ENCODE measurements at regions not wholly inside any gene's neighbourhood (a gene's known extent, or its start where the extent isn't known, plus 50 kb on each side); places are given as distances from the start of the nearest gene placed in this dataset.

DNA sequence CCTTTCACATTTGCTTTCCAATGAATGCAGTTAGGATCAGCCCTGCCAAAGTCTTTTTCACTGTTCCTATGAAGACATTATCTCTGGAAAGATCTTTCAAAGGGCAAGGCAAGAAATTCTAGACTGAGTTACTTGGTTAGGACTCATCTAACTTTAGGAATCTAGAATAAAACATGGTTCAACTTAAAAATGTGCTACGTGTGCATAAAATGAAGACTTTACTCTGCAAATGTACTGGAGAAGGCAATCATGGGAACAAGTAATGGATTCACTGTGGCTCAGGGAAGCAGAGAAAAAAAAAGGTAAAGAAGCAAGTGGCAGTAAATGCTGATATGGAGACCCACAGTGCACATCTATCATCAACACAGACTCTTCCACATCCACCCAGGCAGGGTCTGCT lies 297.4 kb downstream of the HNRNPD start:
- ATAC-seq (replicated peaks in 1 of 4) (no peak), DNase-seq (no peak)
- POLR2A ChIA-PET = no interaction called here
- Mint-ChIP-seq H3K27me3 (peaks cover under 1 to 8% of the 10 kb centered on the region in 2 donors), H3K9me3 (no peaks in the 10 kb centered on the region), H3K4me3 (no peak overlapping the region), H3K4me1 (no peaks in the 10 kb centered on the region), H3K27ac (no peak overlapping the region), H3K36me3 (no peaks in the 10 kb centered on the region)
- H3K36me3 ChIP-seq (ENCODE audit: control insufficient read depth in 2 of 2, extremely low read depth in 1 of 2, insufficient read depth in 1 of 2, low read length in 1 of 2) = no peaks in the 10 kb centered on the region
- H3K9me3 ChIP-seq = no peaks in the 10 kb centered on the region
- H3K4me1 ChIP-seq (ENCODE audit: control insufficient read depth in 1 of 2, extremely low read depth in 1 of 2, insufficient read depth in 2 of 2, low read length in 2 of 2) = no peaks in the 10 kb centered on the region
- H3K27me3 ChIP-seq (replicated peaks in 1 of 2; ENCODE audit: control insufficient read depth in 2 of 2, extremely low read depth in 1 of 2, insufficient read depth in 2 of 2, low read length in 1 of 2) = peaks cover 0 to 5% of the 10 kb centered on the region in 2 experiments
- no CpG with 5 or more reads among the region's 1 CpG for WGBS (ENCODE audit: insufficient coverage)
- no peak overlapping the region for H3K4me3 ChIP-seq (ENCODE audit: control insufficient read depth in 1 of 2, extremely low read depth in 1 of 2, low read length in 1 of 2)
- CTCF ChIA-PET = no interaction called here
- no peak overlapping the region for H3K27ac ChIP-seq (ENCODE audit: low read length)

DNA sequence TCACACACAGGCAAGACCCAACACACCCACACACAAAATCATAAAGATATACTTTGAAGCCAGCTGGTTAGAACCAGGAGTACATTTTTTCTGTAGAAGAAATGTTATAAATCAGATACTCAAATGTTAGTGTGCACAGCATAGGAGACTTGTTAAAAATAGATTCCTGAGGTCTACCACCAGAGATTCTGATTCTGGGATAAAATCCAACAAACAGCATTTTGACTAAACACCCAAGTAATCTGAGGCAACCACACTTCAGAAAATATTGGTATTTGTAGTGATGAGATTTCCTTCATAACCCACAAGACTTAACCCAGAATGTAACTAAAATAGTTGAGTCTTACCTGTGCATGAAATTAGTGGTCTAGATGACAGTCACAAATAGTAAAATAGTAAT lies 301.8 kb downstream of the HNRNPD start:
- Mint-ChIP-seq H3K36me3 (no peaks in the 10 kb centered on the region), H3K27me3 (peaks cover 0 to 11% of the 10 kb centered on the region in 2 donors), H3K4me1 (no peaks in the 10 kb centered on the region), H3K27ac (no peak overlapping the region), H3K9me3 (no peaks in the 10 kb centered on the region), H3K4me3 (no peak overlapping the region)
- H3K27ac ChIP-seq (ENCODE audit: low read length) = no peak overlapping the region
- ChIA-PET POLR2A (no interaction called here), CTCF (no interaction called here)
- no peak for DNase-seq
- no peaks in the 10 kb centered on the region for H3K9me3 ChIP-seq
- H3K27me3 ChIP-seq (replicated peaks in 1 of 2; ENCODE audit: control insufficient read depth in 2 of 2, extremely low read depth in 1 of 2, insufficient read depth in 2 of 2, low read length in 1 of 2) = no peaks in the 10 kb centered on the region
- H3K36me3 ChIP-seq (ENCODE audit: control insufficient read depth in 2 of 2, extremely low read depth in 1 of 2, insufficient read depth in 1 of 2, low read length in 1 of 2) = no peaks in the 10 kb centered on the region
- no peaks in the 10 kb centered on the region for H3K4me1 ChIP-seq (ENCODE audit: control insufficient read depth in 1 of 2, extremely low read depth in 1 of 2, insufficient read depth in 2 of 2, low read length in 2 of 2)
- no peak for ATAC-seq (replicated peaks in 1 of 4)
- H3K4me3 ChIP-seq (ENCODE audit: control insufficient read depth in 1 of 2, extremely low read depth in 1 of 2, low read length in 1 of 2) = no peak overlapping the region

- H3K27me3 ChIP-seq (replicated peaks in 1 of 2; ENCODE audit: control insufficient read depth in 2 of 2, extremely low read depth in 1 of 2, insufficient read depth in 2 of 2, low read length in 1 of 2) = no peaks in the 10 kb centered on the region
- WGBS (ENCODE audit: insufficient coverage) = 100% methylated on average over 1 of the region's 4 CpGs
- DNase-seq (no peak), ATAC-seq (replicated peaks in 1 of 4) (no peak)
- ChIA-PET POLR2A (no interaction called here), CTCF (no interaction called here)
- no peaks in the 10 kb centered on the region for H3K9me3 ChIP-seq
- H3K36me3 ChIP-seq (ENCODE audit: control insufficient read depth in 2 of 2, extremely low read depth in 1 of 2, insufficient read depth in 1 of 2, low read length in 1 of 2) = no peaks in the 10 kb centered on the region
- H3K27me3 Mint-ChIP-seq = peaks cover 0 to 11% of the 10 kb centered on the region in 2 donors
- H3K9me3 Mint-ChIP-seq = no peaks in the 10 kb centered on the region
- no peak overlapping the region for H3K27ac ChIP-seq (ENCODE audit: low read length)
- H3K4me1 ChIP-seq (ENCODE audit: control insufficient read depth in 1 of 2, extremely low read depth in 1 of 2, insufficient read depth in 2 of 2, low read length in 2 of 2) = no peaks in the 10 kb centered on the region
- no peak overlapping the region for H3K27ac Mint-ChIP-seq
- no peak overlapping the region for H3K4me3 ChIP-seq (ENCODE audit: control insufficient read depth in 1 of 2, extremely low read depth in 1 of 2, low read length in 1 of 2)
- H3K36me3 Mint-ChIP-seq = no peaks in the 10 kb centered on the region
- H3K4me3 Mint-ChIP-seq = no peak overlapping the region
- H3K4me1 Mint-ChIP-seq = no peaks in the 10 kb centered on the region
Measured at GRCh38 chr4:82069883-82070638, 303.7 kb downstream of the HNRNPD start.

DNA sequence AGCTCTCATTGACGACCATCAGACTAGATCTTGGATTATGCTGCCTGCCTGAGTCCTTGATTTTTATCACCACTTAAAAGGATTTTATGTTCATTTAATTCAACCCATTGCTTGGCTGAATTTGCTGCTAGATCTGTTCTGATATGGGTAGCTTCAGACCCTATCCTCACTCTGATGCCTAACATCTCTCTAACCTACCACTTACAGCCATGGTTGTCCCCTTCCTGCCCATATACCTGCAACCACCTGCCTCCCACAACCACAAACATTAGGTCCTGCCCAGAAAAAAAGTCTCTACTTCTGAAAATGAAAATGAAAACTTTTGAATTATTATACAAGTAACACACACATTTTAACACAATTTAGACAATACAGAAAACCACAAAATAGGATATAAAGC lies 310.8 kb downstream of the HNRNPD start:
- ATAC-seq (replicated peaks in 1 of 4) = no peak

GRCh38 chr4:82057990-82058544 lies 315.7 kb downstream of the HNRNPD start:
- no peaks in the 10 kb centered on the region for H3K4me1 Mint-ChIP-seq
- H3K36me3 Mint-ChIP-seq = no peaks in the 10 kb centered on the region
- ATAC-seq (replicated peaks in 1 of 4) = no peak
- no peak for DNase-seq
- ChIA-PET CTCF (no interaction called here), POLR2A (no interaction called here)
- no peaks in the 10 kb centered on the region for H3K36me3 ChIP-seq (ENCODE audit: control insufficient read depth in 2 of 2, extremely low read depth in 1 of 2, insufficient read depth in 1 of 2, low read length in 1 of 2)
- H3K27ac ChIP-seq (ENCODE audit: low read length) = no peak overlapping the region
- H3K4me1 ChIP-seq (ENCODE audit: control insufficient read depth in 1 of 2, extremely low read depth in 1 of 2, insufficient read depth in 2 of 2, low read length in 2 of 2) = no peaks in the 10 kb centered on the region
- no CpG with 5 or more reads among the region's 1 CpG for WGBS (ENCODE audit: insufficient coverage)
- no peak overlapping the region for H3K4me3 ChIP-seq (ENCODE audit: control insufficient read depth in 1 of 2, extremely low read depth in 1 of 2, low read length in 1 of 2)
- no peaks in the 10 kb centered on the region for H3K27me3 ChIP-seq (replicated peaks in 1 of 2; ENCODE audit: control insufficient read depth in 2 of 2, extremely low read depth in 1 of 2, insufficient read depth in 2 of 2, low read length in 1 of 2)
- peaks cover 3 to 36% of the 10 kb centered on the region in 2 donors for H3K27me3 Mint-ChIP-seq
- H3K4me3 Mint-ChIP-seq = no peak overlapping the region
- H3K9me3 ChIP-seq = no peaks in the 10 kb centered on the region
- no peak overlapping the region for H3K27ac Mint-ChIP-seq
- peaks cover 0 to 5% (median 3%) of the 10 kb centered on the region in 3 donors for H3K9me3 Mint-ChIP-seq

More for the DNA sequence above, 310.8 kb downstream of the HNRNPD start:
- Mint-ChIP-seq H3K27ac (no peak overlapping the region), H3K4me1 (no peaks in the 10 kb centered on the region), H3K9me3 (no peaks in the 10 kb centered on the region), H3K27me3 (peaks cover 0 to 18% of the 10 kb centered on the region in 2 donors), H3K36me3 (no peaks in the 10 kb centered on the region), H3K4me3 (no peak overlapping the region)
- Histone ChIP-seq H3K36me3 (ENCODE audit: control insufficient read depth in 2 of 2, extremely low read depth in 1 of 2, insufficient read depth in 1 of 2, low read length in 1 of 2) (no peaks in the 10 kb centered on the region), H3K9me3 (no peaks in the 10 kb centered on the region), H3K27ac (ENCODE audit: low read length) (no peak overlapping the region), H3K4me1 (ENCODE audit: control insufficient read depth in 1 of 2, extremely low read depth in 1 of 2, insufficient read depth in 2 of 2, low read length in 2 of 2) (no peaks in the 10 kb centered on the region), H3K4me3 (ENCODE audit: control insufficient read depth in 1 of 2, extremely low read depth in 1 of 2, low read length in 1 of 2) (no peak overlapping the region), H3K27me3 (replicated peaks in 1 of 2; ENCODE audit: control insufficient read depth in 2 of 2, extremely low read depth in 1 of 2, insufficient read depth in 2 of 2, low read length in 1 of 2) (no peaks in the 10 kb centered on the region)
- ChIA-PET POLR2A (no interaction called here), CTCF (no interaction called here)
- DNase-seq = no peak
- no CpG with 5 or more reads among the region's 1 CpG for WGBS (ENCODE audit: insufficient coverage)

- Mint-ChIP-seq H3K27ac (no peak overlapping the region), H3K4me3 (no peak overlapping the region), H3K9me3 (peaks cover 0 to 5% (median 3%) of the 10 kb centered on the region in 3 donors), H3K27me3 (peaks cover 7 to 40% of the 10 kb centered on the region in 2 donors), H3K36me3 (no peaks in the 10 kb centered on the region), H3K4me1 (no peaks in the 10 kb centered on the region)
- ChIA-PET CTCF (no interaction called here), POLR2A (no interaction called here)
- no peaks in the 10 kb centered on the region for H3K4me1 ChIP-seq (ENCODE audit: control insufficient read depth in 1 of 2, extremely low read depth in 1 of 2, insufficient read depth in 2 of 2, low read length in 2 of 2)
- DNase-seq = no peak
- no peak for ATAC-seq (replicated peaks in 1 of 4)
- no peaks in the 10 kb centered on the region for H3K36me3 ChIP-seq (ENCODE audit: control insufficient read depth in 2 of 2, extremely low read depth in 1 of 2, insufficient read depth in 1 of 2, low read length in 1 of 2)
- peaks cover 0 to 6% of the 10 kb centered on the region in 2 experiments for H3K27me3 ChIP-seq (replicated peaks in 1 of 2; ENCODE audit: control insufficient read depth in 2 of 2, extremely low read depth in 1 of 2, insufficient read depth in 2 of 2, low read length in 1 of 2)
- H3K4me3 ChIP-seq (ENCODE audit: control insufficient read depth in 1 of 2, extremely low read depth in 1 of 2, low read length in 1 of 2) = no peak overlapping the region
- H3K27ac ChIP-seq (ENCODE audit: low read length) = no peak overlapping the region
- WGBS (ENCODE audit: insufficient coverage) = 80% methylated on average over 1 of the region's 1 CpG
- no peaks in the 10 kb centered on the region for H3K9me3 ChIP-seq
Measured at GRCh38 chr4:82055156-82055555, 318.6 kb downstream of the HNRNPD start.

Data from T-cell (primary cell).